Right hindlimb (tissue), 1 donor: ENCODE measurements at regions not wholly inside any gene's neighbourhood (a gene's known extent, or its start where the extent isn't known, plus 50 kb on each side); places are given as distances from the start of the nearest gene placed in this dataset.
"Not testable (repeated sequence)": the region's sequence is repeated elsewhere in the genome, so short reads cannot be mapped to it uniquely, and the experiment has no call there.

Experiments
- DNase-seq: peaks from one replicate; pipeline ENCODE4 v3.0.0-alpha.2; 2018

GRCh38 chr1:214095896-214096295, 108.1 kb downstream of the PROX1 start:
- DNase-seq: not testable (repeated sequence)

- no peak for DNase-seq
These were observed 113.5 kb downstream of the PROX1 start for GRCh38 chr1:214101246-214101645.

GRCh38 chr1:214101828-214102227, 114.1 kb downstream of the PROX1 start:
- no peak for DNase-seq

GRCh38 chr1:214102907-214103306, 115.1 kb downstream of the PROX1 start:
- no peak for DNase-seq

- DNase-seq: no peak
These were observed 116.0 kb downstream of the PROX1 start for GRCh38 chr1:214103778-214104177.

- DNase-seq: no peak
These were observed 118.6 kb downstream of the PROX1 start for GRCh38 chr1:214106375-214106774.

- no peak for DNase-seq
These were observed 119.7 kb downstream of the PROX1 start for GRCh38 chr1:214107322-214108096.

DNA sequence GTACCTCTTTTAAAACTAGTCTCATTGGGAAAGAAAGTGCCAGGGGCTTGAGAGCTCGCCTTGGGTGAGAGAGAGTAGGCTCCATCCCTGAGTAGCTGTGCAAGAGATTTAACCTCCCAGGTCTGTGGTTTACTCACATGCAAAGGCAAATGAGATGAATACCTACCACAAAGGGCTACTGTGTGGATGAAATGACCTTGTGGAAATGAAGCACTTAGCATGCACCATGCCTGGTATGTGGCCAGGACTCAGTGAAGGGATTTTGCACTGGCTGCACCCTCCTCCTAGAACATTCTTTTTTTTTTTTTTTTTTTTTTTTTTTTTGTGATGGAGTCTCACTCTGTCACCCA, 120.3 kb downstream of the PROX1 start:
- DNase-seq: no peak

GRCh38 chr1:214111796-214112195, 124.0 kb downstream of the PROX1 start:
- DNase-seq: no peak

GRCh38 chr1:214116258-214116657, 128.5 kb downstream of the PROX1 start:
- no peak for DNase-seq

DNA sequence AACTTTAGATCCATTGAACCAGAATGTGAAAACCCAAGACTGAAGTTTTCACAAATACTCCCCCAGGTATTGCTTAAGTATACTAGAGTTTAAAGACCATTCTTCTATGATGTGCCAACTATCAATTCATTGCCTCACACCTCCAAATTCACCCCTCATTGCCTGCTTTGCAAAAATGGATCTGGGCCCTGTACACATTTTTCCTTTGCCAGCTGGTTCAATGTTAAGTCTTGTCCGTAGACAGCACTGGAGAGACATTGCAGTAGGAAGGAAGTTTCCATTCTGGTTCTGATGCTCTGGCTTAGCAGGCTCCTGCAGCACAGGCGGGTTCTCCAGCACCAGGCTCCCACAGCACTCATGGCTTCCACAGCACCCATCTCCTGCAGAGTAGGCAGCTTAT, 130.0 kb downstream of the PROX1 start:
- DNase-seq: no peak

DNA sequence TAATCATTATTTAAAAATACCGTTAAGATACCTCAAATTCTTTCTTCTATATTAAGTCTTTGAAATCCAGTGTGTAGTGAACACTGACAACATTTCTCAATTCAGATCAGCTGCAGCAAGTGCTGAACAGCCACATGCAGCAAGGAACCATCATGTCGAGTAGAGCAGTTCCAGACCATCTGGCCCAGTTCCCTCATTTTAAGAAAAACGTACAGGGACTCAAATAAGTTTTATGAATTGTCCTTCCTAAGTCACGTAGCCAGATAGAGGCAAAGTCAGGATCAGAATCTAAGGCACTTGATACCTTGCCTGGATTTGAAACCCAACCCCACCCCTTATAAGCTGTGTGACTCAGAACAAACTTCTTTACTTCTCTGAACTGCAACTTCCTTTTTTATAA, 132.4 kb downstream of the PROX1 start:
- no peak for DNase-seq

- no peak for DNase-seq
These were observed 133.2 kb downstream of the PROX1 start for GRCh38 chr1:214120951-214121350.

DNA sequence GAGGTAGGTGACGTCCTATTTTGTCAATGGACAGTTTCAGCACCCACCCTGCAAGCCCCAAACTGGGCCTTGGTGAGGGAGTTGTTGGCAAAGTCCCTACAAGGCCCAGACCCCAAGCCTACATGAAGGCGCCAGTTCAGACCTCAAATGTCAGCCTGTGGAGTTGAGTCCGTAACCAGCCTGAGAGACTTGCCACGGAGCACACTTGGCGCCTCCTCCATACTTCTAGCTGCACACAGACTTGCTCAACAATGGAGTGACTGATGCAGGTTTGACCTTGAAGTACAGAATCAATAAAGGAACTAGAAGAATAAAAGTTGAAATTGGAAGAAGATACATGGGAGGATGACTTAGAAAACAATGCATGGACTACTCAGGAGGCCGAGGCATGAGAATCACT, 134.3 kb downstream of the PROX1 start:
- no peak for DNase-seq

DNA sequence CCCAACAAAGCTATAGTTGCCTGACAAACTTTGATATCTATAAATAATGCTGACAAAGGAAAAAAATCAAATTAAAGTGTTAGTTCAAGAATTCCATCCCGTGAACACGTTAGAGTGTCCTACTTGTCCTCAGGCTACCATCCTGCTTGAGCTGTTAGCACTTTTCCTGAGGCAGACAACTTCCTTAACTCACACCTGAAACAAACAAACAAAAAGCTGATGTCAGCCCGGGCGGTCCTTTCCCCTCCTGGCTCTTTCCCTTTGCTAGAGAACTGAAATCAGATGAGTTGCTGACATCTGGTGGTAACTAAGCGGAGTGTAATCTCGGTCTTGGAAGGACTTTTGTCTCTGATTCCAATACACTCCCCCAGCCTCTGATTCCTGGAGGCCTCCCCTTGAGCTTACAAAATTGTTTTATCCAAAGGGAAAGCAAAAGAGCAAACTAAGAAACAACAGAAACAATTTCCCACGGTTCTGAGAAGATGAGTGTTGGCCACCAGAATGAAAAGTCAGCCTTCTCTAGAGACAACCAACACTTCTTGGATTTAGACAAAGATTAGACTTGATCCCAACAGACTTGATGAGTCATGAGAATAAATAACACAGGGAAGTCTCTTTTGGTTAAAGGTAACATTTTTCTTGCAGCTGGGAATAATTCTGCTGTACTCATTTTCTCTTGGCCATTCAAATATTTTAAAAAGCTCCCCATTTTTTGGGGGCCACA, 135.4 kb downstream of the PROX1 start:
- peak; percentile 63 for DNase-seq

DNA sequence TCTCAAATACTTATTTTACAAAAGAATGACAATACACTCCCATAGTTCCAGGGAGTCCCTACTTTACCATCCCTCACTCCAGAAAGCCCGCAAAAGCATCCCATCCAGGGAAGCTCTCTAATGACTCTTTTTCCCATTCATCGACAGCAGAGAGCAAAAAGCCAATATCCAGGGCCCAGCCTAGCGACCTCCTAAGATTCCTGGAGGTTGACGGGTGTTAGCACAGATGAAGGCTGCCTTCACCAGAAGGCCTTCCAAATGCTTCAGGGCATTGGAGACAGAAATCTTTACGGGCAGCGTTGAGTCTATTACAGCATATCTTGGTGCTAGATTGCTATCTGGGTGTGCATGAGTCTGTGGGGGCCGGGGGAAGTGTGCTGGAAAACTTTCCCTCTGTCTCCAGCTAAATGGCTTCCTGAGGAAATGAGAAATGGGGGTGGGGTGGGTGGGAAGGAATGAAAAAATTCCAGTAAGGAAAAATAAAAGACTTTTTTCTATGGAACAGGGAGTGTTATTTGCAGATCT, 136.6 kb downstream of the PROX1 start:
- DNase-seq: no peak

DNA sequence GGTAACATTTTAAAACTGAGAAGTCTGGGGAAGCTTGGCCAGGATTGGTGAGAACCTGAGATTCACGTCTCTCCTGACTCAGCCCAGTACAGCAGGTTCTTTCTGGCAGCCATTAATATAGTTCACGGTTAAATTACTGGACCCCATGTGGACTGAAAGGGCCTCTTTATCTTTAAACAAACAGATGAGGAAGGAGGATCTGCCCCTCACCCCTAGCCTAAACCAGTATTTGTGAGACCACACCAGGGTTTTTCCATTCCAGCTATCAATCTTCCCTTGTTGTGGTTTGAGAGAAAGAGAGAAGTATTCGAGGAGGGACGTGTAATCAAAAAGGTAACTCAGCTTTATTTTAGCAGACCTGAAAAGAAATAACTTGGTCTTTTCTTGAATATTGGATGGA, 137.1 kb downstream of the PROX1 start:
- no peak for DNase-seq

- DNase-seq: no peak
These were observed 138.0 kb downstream of the PROX1 start for GRCh38 chr1:214125819-214126218.

GRCh38 chr1:214126697-214127146, 138.9 kb downstream of the PROX1 start:
- DNase-seq: no peak

DNA sequence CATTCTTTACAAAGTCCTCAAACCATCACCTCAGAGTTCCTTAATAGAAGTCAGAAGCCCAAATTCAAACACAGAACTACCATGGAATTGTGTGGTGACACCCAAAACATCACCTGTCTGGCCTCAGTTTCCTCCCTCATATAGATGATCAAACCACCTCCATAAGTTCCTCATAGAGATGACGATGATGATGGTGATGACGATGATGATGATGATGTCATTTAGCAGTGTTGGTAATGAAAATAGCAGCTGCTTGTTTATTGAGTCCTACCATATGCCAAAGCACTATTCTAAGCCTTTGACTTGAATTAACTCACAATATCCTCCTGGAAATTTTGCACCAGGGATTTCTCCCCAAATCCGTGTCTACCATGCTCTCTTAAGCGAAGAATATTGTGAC, 139.9 kb downstream of the PROX1 start:
- DNase-seq: no peak

DNA sequence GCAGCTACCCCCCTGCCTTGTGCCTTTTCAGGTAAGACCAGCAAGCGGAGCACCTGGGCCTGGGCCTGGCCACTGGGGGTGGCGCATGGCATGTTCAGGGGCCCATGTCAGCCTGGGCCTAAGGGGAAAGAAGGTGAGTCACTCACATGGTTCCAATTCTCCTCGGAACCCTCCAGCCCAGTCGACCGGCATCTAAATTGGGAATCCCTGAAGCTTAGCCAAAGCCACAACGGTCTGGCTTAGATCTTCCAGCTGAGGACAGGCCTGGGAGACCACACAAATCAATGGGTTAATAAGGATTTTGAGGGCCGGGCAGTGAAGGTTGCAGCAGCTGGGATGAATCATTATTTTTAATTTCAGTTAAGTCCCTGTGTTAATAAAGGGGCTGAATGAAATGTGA, 145.1 kb upstream of the SMYD2 start:
- no peak for DNase-seq

DNA sequence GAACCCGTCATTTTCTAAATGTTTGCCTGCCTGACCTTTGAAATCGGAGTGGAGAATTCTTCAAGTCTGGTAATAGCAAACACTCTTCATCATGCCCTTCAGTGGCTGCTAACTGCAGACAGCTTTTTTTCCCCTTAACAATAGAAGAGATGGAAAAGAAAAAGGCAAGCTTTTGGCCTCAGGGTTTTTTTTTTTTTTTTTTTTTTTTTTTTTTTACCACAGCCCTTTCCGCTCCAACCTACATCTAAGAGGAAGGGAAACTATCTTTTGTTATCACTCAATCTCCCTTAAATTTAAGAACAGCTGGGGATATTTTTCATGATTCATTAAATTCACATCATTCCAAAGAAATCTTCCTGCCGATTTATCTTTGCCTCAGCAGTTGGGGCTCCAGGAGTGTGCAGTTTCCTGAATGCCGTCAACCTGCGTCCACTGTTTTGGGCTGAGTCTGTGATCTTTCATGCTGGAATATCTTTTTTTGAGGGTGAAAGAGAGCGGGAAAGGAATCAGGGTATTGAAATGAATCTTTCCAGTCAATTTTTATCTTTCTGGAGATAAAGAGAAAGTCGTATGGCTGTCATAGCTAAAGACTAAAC, 144.5 kb upstream of the SMYD2 start:
- no peak for DNase-seq

GRCh38 chr1:214141486-214141885, 139.5 kb upstream of the SMYD2 start:
- no peak for DNase-seq
